ENCODE measurements at regions not wholly inside any gene's neighbourhood (a gene's known extent, or its start where the extent isn't known, plus 50 kb on each side); places are given as distances from the start of the nearest gene placed in this dataset.

GRCh38 chr20:63100926-63101699, 94.3 kb upstream of the BHLHE23 start:
- DNase-seq (ENCODE audit: low read depth in 2 of 2): no peak

- DNase-seq (ENCODE audit: low read depth in 2 of 2): no peak
Measured at GRCh38 chr20:63100174-63100925, 93.6 kb upstream of the BHLHE23 start.

GRCh38 chr20:63099456-63100173, 92.9 kb upstream of the BHLHE23 start:
- DNase-seq (ENCODE audit: low read depth in 2 of 2): no peak

- DNase-seq (ENCODE audit: low read depth in 2 of 2): no peak
Measured at GRCh38 chr20:63098195-63098810, 91.5 kb upstream of the BHLHE23 start.

GRCh38 chr20:63097336-63097831, 90.6 kb upstream of the BHLHE23 start:
- no peak for DNase-seq (ENCODE audit: low read depth in 2 of 2)

- DNase-seq (ENCODE audit: low read depth in 2 of 2): no peak
Measured at GRCh38 chr20:63096681-63097335, 90.0 kb upstream of the BHLHE23 start.

GRCh38 chr20:63095718-63096654, 89.2 kb upstream of the BHLHE23 start:
- DNase-seq (ENCODE audit: low read depth in 2 of 2): no peak

- no peak for DNase-seq (ENCODE audit: low read depth in 2 of 2)
Measured at GRCh38 chr20:63094767-63095499, 88.2 kb upstream of the BHLHE23 start.

- DNase-seq (ENCODE audit: low read depth in 2 of 2): no peak
Measured at GRCh38 chr20:63093966-63094766, 87.4 kb upstream of the BHLHE23 start.

GRCh38 chr20:63092660-63093215, 86.0 kb upstream of the BHLHE23 start:
- no peak for DNase-seq (ENCODE audit: low read depth in 2 of 2)

GRCh38 chr20:63091901-63092659, 85.3 kb upstream of the BHLHE23 start:
- DNase-seq (ENCODE audit: low read depth in 2 of 2): no peak

- no peak for DNase-seq (ENCODE audit: low read depth in 2 of 2)
Measured at GRCh38 chr20:63090682-63091571, 84.2 kb upstream of the BHLHE23 start.

- DNase-seq (ENCODE audit: low read depth in 2 of 2): no peak
Measured at GRCh38 chr20:63090052-63090451, 83.3 kb upstream of the BHLHE23 start.

GRCh38 chr20:63089051-63089907, 82.5 kb upstream of the BHLHE23 start:
- DNase-seq (ENCODE audit: low read depth in 2 of 2): no peak

- DNase-seq (ENCODE audit: low read depth in 2 of 2): no peak
Measured at GRCh38 chr20:63087872-63088680, 81.3 kb upstream of the BHLHE23 start.
